IMR-90 (cell line): ENCODE measurements at regions not wholly inside any gene's neighbourhood (a gene's known extent, or its start where the extent isn't known, plus 50 kb on each side); places are given as distances from the start of the nearest gene placed in this dataset.

Source experiments
- CTCF ChIP-seq: conservative IDR thresholded peaks from 2 replicates; pipeline ENCODE4 v1.5.1; 2012; ENCODE audit warnings: mild to moderate bottlenecking, low read depth, low read length, improper control_type of control experiment
- MXI1 ChIP-seq: IDR thresholded peaks from 2 replicates; pipeline ENCODE4 v1.6.1; 2012; ENCODE audit warnings: low read depth, mild to moderate bottlenecking, low read length, moderate library complexity, borderline replicate concordance
- POLR2A ChIP-seq: IDR thresholded peaks from 2 replicates; pipeline ENCODE4 v1.6.1; 2012; ENCODE audit warnings: mild to moderate bottlenecking, low read depth, low read length
- RAD21 ChIP-seq: IDR thresholded peaks from 2 replicates; pipeline ENCODE4 v1.6.1; 2012; ENCODE audit warnings: low read length, improper control_type of control experiment
- RCOR1 ChIP-seq: IDR thresholded peaks from 2 replicates; pipeline ENCODE4 v1.6.1; 2012; ENCODE audit warnings: mild to moderate bottlenecking, low read length, improper control_type of control experiment; ENCODE audit not compliant: insufficient replicate concordance
- RFX5 ChIP-seq: IDR thresholded peaks from 2 replicates; pipeline ENCODE4 v1.8.0; 2012; ENCODE audit warnings: low read depth, mild to moderate bottlenecking, low read length, moderate library complexity
- TF ChIP-seq, protein P1 (sequence below): fragments of 150-350 bp; IDR thresholded peaks from 2 replicates; pipeline ENCODE4 v1.6.1; 2016; ENCODE audit warnings: low read depth, mild to moderate bottlenecking, low read length, moderate library complexity, borderline replicate concordance

DNA sequence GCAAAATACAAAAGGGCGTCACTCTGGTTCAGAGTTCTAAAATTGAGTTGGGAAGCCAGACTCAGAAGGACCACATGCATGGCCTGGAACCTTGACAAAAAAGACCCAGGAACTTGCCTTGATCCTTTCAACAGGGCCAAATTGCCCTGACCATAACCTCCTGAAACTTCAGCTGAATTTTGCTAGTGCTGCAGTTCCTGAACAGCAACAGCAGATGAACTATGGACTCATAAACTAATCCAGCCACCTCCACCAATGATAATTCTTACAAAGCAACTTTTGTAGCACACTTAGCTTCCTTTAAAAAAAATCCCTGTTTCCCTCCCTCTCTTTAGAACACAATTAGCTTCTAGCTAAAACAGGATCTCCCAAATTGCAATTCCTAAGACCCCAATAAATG, 155.9 kb downstream of the MAT2B start:
- no peak for TF ChIP-seq CTCF
- TF ChIP-seq POLR2A = no peak
- TF ChIP-seq MXI1 = no peak
- no peak for TF ChIP-seq RFX5
- TF ChIP-seq, protein P1, sequence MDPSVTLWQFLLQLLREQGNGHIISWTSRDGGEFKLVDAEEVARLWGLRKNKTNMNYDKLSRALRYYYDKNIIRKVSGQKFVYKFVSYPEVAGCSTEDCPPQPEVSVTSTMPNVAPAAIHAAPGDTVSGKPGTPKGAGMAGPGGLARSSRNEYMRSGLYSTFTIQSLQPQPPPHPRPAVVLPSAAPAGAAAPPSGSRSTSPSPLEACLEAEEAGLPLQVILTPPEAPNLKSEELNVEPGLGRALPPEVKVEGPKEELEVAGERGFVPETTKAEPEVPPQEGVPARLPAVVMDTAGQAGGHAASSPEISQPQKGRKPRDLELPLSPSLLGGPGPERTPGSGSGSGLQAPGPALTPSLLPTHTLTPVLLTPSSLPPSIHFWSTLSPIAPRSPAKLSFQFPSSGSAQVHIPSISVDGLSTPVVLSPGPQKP = no peak
- TF ChIP-seq RAD21 = no peak
- TF ChIP-seq RCOR1 = no peak
